Cardiac fibroblast (primary cell): ENCODE measurements at regions not wholly inside any gene's neighbourhood (a gene's known extent, or its start where the extent isn't known, plus 50 kb on each side); places are given as distances from the start of the nearest gene placed in this dataset.
"Not testable (repeated sequence)": the region's sequence is repeated elsewhere in the genome, so short reads cannot be mapped to it uniquely, and the experiment has no call there.

Source experiments
- DNase-seq, 2 donors: peaks; one replicate each; pipeline versions ENCODE4 v3.0.0 to v3.0.0-alpha.2; 2010; ENCODE audit warnings: low read depth in 2 of 2
- H3K4me3 ChIP-seq, 2 donors: replicated peaks in 1 of 2; 1 replicate in 1 of 2; 2 replicates in 1 of 2; pipeline ENCODE4 v1.5.1; 2011; ENCODE audit warnings: low read depth in 2 of 2, low read length in 2 of 2, mild to moderate bottlenecking in 2 of 2, moderate library complexity in 1 of 2
- TF ChIP-seq, protein P1 (sequence below): IDR thresholded peaks from one replicate; pipeline ENCODE4 v1.5.1; 2011; ENCODE audit warnings: low read depth, mild to moderate bottlenecking, low read length, inconsistent platforms

DNA sequence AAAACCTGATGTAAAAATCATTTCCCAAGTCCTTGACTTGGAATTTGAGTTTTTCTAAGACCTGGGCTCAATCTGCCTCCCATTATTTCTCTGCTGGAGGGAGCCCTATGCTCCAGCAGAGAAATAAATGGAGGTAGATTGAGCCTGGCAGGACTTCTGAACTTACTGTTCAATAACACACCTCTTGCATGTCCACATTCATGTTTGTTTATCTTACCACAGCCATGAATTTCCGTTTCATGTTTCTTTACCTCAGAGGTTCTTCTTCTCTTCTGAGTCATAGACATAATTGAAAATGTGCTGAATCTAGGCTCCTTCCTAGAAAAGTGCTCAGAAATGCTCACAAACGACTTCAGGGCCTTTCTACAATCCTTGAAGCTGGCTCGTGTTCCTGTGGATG is 170.8 kb downstream of the PMAIP1 start:
- peak in 1 of 2 donors; percentile 9 for DNase-seq
- no peak overlapping the region for H3K4me3 ChIP-seq
- TF ChIP-seq, protein P1, sequence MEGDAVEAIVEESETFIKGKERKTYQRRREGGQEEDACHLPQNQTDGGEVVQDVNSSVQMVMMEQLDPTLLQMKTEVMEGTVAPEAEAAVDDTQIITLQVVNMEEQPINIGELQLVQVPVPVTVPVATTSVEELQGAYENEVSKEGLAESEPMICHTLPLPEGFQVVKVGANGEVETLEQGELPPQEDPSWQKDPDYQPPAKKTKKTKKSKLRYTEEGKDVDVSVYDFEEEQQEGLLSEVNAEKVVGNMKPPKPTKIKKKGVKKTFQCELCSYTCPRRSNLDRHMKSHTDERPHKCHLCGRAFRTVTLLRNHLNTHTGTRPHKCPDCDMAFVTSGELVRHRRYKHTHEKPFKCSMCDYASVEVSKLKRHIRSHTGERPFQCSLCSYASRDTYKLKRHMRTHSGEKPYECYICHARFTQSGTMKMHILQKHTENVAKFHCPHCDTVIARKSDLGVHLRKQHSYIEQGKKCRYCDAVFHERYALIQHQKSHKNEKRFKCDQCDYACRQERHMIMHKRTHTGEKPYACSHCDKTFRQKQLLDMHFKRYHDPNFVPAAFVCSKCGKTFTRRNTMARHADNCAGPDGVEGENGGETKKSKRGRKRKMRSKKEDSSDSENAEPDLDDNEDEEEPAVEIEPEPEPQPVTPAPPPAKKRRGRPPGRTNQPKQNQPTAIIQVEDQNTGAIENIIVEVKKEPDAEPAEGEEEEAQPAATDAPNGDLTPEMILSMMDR: no peak

DNA sequence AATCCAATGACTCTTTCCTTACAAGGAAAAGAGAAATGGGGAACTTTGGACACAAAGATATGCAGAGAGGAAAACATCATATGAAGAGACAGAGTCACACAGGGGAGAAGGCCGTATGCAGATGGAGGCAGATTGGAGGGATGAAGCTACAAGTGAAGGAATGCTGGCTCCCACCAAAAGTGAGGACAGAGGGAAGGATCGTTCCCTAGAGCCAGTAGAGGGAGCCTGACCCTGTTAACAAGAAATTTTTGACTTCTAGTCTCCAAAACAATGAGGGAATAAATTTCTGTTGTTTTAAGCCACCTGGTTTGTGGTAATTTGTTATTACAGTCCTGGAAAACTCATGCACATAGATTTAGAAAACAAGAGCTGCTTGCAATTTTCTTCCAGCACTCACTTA is 169.3 kb downstream of the PMAIP1 start:
- TF ChIP-seq, protein P1: peak; percentile 14
- no peak overlapping the region for H3K4me3 ChIP-seq
- no peak for DNase-seq

DNA sequence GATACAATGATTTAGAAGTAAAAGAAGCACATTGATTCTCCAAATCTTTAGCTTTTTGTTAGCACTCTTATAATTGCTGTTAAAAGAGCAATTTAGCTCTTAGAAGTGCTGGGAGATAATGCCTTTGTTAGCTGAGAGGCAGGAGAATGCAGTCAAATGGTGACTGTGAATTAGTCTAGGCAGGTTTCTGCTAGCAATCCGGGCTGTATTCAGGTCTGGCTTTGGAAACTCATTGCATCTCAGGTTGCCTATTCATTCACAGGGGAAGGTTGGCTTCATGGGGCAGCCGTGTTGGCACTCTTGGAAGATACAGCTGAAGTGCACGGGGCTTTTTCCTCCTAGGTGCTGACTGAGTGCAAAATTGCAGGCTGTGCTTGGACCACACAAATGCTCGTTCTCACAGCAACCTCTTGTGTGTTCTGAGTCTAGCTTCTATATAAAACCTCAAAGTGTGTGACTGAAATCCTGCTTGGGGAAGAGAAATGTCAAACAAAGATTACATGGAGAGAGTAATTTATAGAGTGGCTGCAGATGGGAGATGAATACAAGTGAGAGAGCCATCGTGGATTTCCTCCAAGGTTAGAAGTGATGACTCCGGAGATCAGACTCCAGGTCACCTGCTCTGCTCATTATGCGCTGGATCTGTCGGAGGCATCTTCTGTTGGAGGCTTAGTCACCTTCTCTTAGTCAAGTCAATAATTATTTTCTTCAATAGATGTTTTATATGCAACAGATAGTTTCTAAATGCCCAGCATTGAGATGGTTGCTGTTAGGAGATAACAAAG is 167.8 kb downstream of the PMAIP1 start:
- no peak for DNase-seq
- TF ChIP-seq, protein P1: no peak
- no peak overlapping the region for H3K4me3 ChIP-seq

DNA sequence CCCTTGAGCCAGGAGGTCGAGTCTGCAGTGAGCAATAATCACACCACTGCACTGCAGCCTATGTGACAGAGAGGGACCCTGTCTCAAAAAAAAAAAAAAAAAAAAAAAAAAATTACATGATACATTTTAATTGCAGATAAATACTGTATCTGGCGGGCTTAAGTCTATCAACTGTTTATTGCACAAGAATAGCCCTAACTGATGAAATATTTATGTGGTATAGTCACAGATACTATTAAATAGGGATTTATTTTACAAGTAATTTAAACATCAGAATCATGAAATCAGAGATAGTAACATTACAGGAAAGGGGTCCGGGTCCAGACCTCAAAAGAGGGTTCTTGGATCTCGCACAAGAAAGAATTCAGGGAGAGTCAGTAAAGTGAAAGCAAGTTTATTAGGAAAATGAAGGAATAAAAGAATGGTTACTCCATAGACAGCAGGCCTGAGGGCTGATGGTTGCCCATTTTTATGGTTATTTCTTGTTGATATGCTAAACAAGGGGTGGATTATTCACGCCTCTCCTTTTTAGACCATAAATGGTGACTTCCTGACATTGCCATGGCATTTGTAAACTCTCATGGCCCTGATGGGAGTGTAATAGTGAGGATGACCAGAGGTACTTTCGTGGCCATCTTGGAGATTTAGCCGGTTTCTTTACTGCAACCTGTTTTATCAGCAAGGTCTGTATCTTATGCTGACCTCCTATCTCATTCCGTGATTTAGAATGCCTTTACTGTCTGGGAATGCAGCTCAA is 166.6 kb downstream of the PMAIP1 start:
- TF ChIP-seq, protein P1: no peak
- DNase-seq: no peak
- no peak overlapping the region for H3K4me3 ChIP-seq

DNA sequence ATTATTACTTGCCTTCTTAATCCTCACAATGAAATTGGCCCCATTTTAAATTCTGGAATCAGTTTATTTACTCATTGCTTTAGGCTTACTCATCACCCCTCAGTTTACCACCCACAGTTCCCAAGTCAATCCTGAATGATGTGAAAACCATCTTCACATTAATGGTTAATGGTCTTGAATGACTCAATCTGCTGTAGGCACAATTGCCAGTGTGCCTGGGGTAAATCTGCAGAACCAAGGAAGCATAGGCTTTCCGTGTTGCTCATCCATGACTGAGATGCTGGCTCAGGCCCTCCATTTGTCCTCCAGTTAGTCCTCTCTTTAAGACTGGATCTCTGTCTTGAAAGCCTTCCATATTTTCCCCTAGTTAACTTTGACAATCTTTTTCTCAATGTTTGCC is 164.5 kb downstream of the PMAIP1 start:
- H3K4me3 ChIP-seq: no peak overlapping the region
- no peak for DNase-seq
- TF ChIP-seq, protein P1: no peak

DNA sequence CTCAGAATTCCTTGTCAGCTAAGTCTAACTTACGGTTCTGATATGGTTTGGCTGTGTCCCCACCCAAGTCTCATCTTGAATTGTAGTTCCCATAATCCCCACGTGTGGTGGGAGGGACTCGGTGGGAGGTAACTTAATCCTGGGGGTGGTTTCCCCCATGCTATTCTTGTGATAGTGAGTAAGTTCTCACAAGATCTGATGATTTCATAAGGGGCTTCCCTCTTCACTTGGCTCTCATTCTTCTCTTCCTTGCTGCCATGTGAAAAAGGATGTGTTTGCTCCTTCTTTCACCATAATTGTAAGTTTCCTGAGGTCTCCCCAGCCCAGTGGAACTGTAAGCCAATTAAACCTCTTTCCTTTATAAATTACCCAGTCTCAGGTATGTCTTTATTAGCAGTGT is 163.0 kb downstream of the PMAIP1 start:
- not testable (repeated sequence) for H3K4me3 ChIP-seq, DNase-seq

DNA sequence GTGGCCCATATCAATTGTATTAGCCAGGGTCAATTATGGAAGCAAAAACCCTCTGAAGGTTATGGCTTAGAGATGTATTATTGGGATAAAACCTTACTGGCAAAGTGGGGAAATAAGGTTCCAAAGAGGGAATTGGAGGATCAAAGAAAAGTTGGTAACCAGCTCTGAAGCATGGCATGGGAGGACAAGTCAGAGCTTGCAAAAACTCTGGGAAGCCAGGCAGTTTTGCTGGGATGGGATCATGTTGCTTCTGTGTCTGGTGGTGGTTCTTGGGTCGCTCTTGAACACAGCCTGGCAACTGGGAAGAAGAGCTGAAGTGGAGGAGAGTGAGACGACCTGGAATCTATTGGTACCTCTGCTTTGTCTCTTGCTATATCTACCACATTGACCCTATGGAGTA is 162.6 kb downstream of the PMAIP1 start:
- TF ChIP-seq, protein P1: no peak
- no peak for DNase-seq

More for the DNA sequence above, 162.6 kb downstream of the PMAIP1 start:
- H3K4me3 ChIP-seq: no peak overlapping the region
